ENCODE measurements at regions not wholly inside any gene's neighbourhood (a gene's known extent, or its start where the extent isn't known, plus 50 kb on each side); places are given as distances from the start of the nearest gene placed in this dataset.

- H3K9me3 ChIP-seq (ENCODE audit: control insufficient read depth, insufficient read depth, low read depth, low read length), result no peaks in the 10 kb centered on the region
- H3K4me3 ChIP-seq (ENCODE audit: low read depth, low read length), result no peak overlapping the region
- ChIA-PET POLR2A (no interaction called here), CTCF (interaction anchor here (0.6 kb wide), 1 partner anchor 495 kb away, joined by 4 read pairs; no protein-coding TSS in a partner anchor)
- no peak for TF ChIP-seq ZNF571 (tag by site-specific recombination; IDR thresholded peaks at IDR 0.05)
- no peak for TF ChIP-seq ZNF223 (tag by site-specific recombination; IDR thresholded peaks at IDR 0.05)
- TF ChIP-seq ZNF76 (tag by site-specific recombination; IDR thresholded peaks at IDR 0.05; ENCODE audit: borderline replicate concordance, low read depth), result no peak
- no peak for TF ChIP-seq SETDB1 (IDR thresholded peaks at IDR 0.05; ENCODE audit: insufficient read length, low read length)
- no peak for TF ChIP-seq PRDM6 (tag by site-specific recombination; IDR thresholded peaks at IDR 0.05)
- no peak for TF ChIP-seq ELK4 (IDR thresholded peaks at IDR 0.05; ENCODE audit: borderline replicate concordance, low read depth, low read length)
- no peak for TF ChIP-seq HOXA7 (CRISPR knock-in tag; IDR thresholded peaks at IDR 0.05; ENCODE audit: borderline replicate concordance)
- TF ChIP-seq ZFP37 (tag by site-specific recombination; IDR thresholded peaks at IDR 0.05), result no peak
- TF ChIP-seq ZNF416 (tag by site-specific recombination; IDR thresholded peaks at IDR 0.05), result no peak
- no peak for TF ChIP-seq ZSCAN4 (tag by site-specific recombination; IDR thresholded peaks at IDR 0.05)
- TF ChIP-seq ZNF549 (tag by site-specific recombination; IDR thresholded peaks at IDR 0.05), result no peak
- TF ChIP-seq ZNF777 (tag by site-specific recombination; IDR thresholded peaks at IDR 0.05; ENCODE audit: borderline replicate concordance), result no peak
- no peak for TF ChIP-seq ZNF146 (tag by site-specific recombination; IDR thresholded peaks at IDR 0.05)
- no peak for TF ChIP-seq ZNF518A (tag by site-specific recombination; conservative IDR thresholded peaks at IDR 0.05; ENCODE audit: low read depth)
- no peak for TF ChIP-seq ZFP69B (tag by site-specific recombination; IDR thresholded peaks at IDR 0.05)
- no peak for TF ChIP-seq ZNF350 (tag by site-specific recombination; IDR thresholded peaks at IDR 0.05)
- no peak overlapping the region for H3K27ac ChIP-seq (ENCODE audit: extremely low read depth, low read depth, low read length)
- no peaks in the 10 kb centered on the region for H3K36me3 ChIP-seq (ENCODE audit: control insufficient read depth in 2 of 2, insufficient read depth in 1 of 2, low read length in 2 of 2)
- no peaks in the 10 kb centered on the region for H3K4me1 ChIP-seq (ENCODE audit: control insufficient read depth, insufficient read depth, low read length)
Measured at GRCh38 chr10:108090476-108091215, 926.1 kb upstream of the SORCS1 start.
